PC-9 (cell line): ENCODE measurements at regions not wholly inside any gene's neighbourhood (a gene's known extent, or its start where the extent isn't known, plus 50 kb on each side); places are given as distances from the start of the nearest gene placed in this dataset.

Source experiments
- BruUV-seq: library from RNA; stranded (reverse); fragments of 400-500 nt; replicated peaks from 2 replicates; lab custom pipeline; 2021; lab: Mats Ljungman, UMichigan
- CTCF ChIA-PET: fragments of 300-600 bp; sonication (Branson Sonifier 250); formaldehyde crosslinking; loops from one replicate; lab custom pipeline; 2022; ENCODE audit warnings: antibody characterized with exemption; lab: Charles Lee
- POLR2A ChIA-PET: fragments of 300-600 bp; sonication (Branson Sonifier 250); formaldehyde crosslinking; loops from one replicate; lab custom pipeline; 2022; ENCODE audit warnings: antibody characterized with exemption; ENCODE audit not compliant: unreplicated experiment; lab: Charles Lee
- DNase-seq, 2 experiments: peaks; one replicate each; pipeline versions ENCODE4 v3.0.0 to v3.0.0-alpha.2; 2015 to 2022; ENCODE audit warnings: mixed read lengths in 1 of 2
- H2AFZ ChIP-seq: fragments of 200-600 bp; sonication (generic); 2 replicates; pipeline ENCODE4 v1.8.1; 2017; ENCODE audit warnings: antibody characterized with exemption
- H3F3A ChIP-seq: fragments of 200-600 bp; sonication (generic); 2 replicates; pipeline ENCODE4 v1.8.1; 2017; ENCODE audit warnings: antibody characterized with exemption, mild to moderate bottlenecking, low read depth; ENCODE audit not compliant: insufficient read depth
- H3K27ac ChIP-seq: fragments of 200-600 bp; sonication (generic); 2 replicates; pipeline ENCODE4 v1.6.1; 2016; ENCODE audit warnings: mixed run types
- H3K27me3 ChIP-seq: fragments of 200-600 bp; sonication (generic); 2 replicates; pipeline ENCODE4 v1.6.1; 2016; ENCODE audit warnings: low read depth, mixed run types; ENCODE audit not compliant: insufficient read depth
- H3K36me3 ChIP-seq: fragments of 200-600 bp; sonication (generic); 2 replicates; pipeline ENCODE4 v1.6.1; 2016; ENCODE audit warnings: low read depth, mixed run types
- H3K4me1 ChIP-seq: fragments of 200-600 bp; sonication (generic); replicated peaks from 2 replicates; pipeline ENCODE4 v1.6.1; 2016; ENCODE audit warnings: mixed run types; ENCODE audit not compliant: insufficient read depth
- H3K4me2 ChIP-seq: fragments of 200-600 bp; sonication (generic); 2 replicates; pipeline ENCODE4 v1.6.1; 2017; ENCODE audit warnings: mixed run types
- H3K4me3 ChIP-seq: fragments of 200-600 bp; sonication (generic); 2 replicates; pipeline ENCODE4 v1.6.1; 2016; ENCODE audit warnings: mixed run types
- H3K79me2 ChIP-seq: fragments of 200-600 bp; sonication (generic); 2 replicates; pipeline ENCODE4 v1.6.1; 2017; ENCODE audit warnings: low read depth, mixed run types
- H3K9me2 ChIP-seq: fragments of 200-600 bp; sonication (generic); 2 replicates; pipeline ENCODE4 v1.8.1; 2017; ENCODE audit warnings: mild to moderate bottlenecking; ENCODE audit not compliant: insufficient read depth
- H3K9me3 ChIP-seq: fragments of 200-600 bp; sonication (generic); 2 replicates; pipeline ENCODE4 v1.8.1; 2016; ENCODE audit warnings: low read depth; ENCODE audit not compliant: insufficient read depth
- H4K20me1 ChIP-seq: fragments of 200-600 bp; sonication (generic); 2 replicates; pipeline ENCODE4 v1.8.1; 2017; ENCODE audit not compliant: insufficient read depth
- CTCF ChIP-seq: fragments of 200-600 bp; sonication (generic); conservative IDR thresholded peaks from 2 replicates; pipeline ENCODE4 v1.6.1; 2017; ENCODE audit warnings: mixed run types, antibody characterized with exemption, mild to moderate bottlenecking, moderate library complexity
- EZH2 ChIP-seq: fragments of 200-600 bp; sonication (generic); IDR thresholded peaks from 2 replicates; pipeline ENCODE4 v1.8.0; 2017; ENCODE audit warnings: antibody characterized with exemption, low read depth
- intact Hi-C: fragments of 100-400 bp; cut with micrococcal nuclease; formaldehyde crosslinking; loops from one replicate; pipeline ENCODE4 v1.10.0; 2022; ENCODE audit not compliant: unreplicated experiment

DNA sequence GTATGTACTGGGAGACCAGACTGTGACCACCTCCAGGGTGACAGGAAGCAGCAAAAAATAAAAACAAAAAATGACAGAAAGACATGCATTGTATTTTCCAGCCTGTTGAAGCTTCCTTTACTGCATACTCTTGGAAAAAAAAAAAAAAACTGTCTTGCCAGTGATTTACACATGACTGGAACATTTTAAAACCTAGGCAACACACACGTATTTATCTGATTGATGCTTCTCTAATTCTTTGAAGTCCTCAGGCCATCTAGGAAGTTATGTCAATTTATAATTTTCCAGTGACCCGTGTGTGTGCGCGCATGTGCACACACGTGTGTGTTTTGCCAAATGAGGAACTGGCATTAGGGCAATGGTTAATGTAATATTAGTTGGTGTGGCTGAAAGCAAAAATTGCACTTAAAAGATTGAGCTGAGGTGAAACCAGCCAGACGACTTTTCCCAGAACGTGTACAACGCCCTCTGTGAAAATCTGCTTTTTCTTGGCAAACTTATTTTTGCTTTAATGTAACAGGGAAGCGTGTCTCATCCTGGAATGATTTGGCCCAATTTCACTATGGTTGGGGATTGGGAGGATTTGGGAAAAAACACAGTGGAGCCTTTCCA, 315.2 kb downstream of the TFAP2A start:
- H3F3A ChIP-seq = no peaks in the 10 kb centered on the region
- H3K4me3 ChIP-seq = peak overlapping the region; percentile 24; the same call in 1 of the 2 replicates
- H3K36me3 ChIP-seq = no peaks in the 10 kb centered on the region
- H3K79me2 ChIP-seq = no peaks in the 10 kb centered on the region
- H3K9me3 ChIP-seq = no peaks in the 10 kb centered on the region
- peak overlapping the region; percentile 66 for H3K4me2 ChIP-seq
- no peaks in the 10 kb centered on the region for H3K27me3 ChIP-seq
- ChIA-PET POLR2A (interaction anchor here (0.7 kb wide), 1 partner anchor 17 kb away, joined by 3 read pairs; no protein-coding TSS in a partner anchor), CTCF (interaction anchor here (0.6 to 0.8 kb wide), 3 partner anchors 152 to 1247 kb away, joined by 4 to 6 read pairs (median 4); no protein-coding TSS in a partner anchor)
- H3K9me2 ChIP-seq = no peaks in the 10 kb centered on the region
- no peaks in the 10 kb centered on the region; the same call in 1 of the 2 replicates for H3K4me1 ChIP-seq
- intact Hi-C loops = loop anchor here (5.0 kb wide), 2 partner anchors 63 to 303 kb away; no protein-coding TSS in a partner anchor
- H3K27ac ChIP-seq = no peak overlapping the region
- 0 out of 2 replicates have a peak overlapping the region, but pooled peaks have one; percentile 74 for H2AFZ ChIP-seq
- H4K20me1 ChIP-seq = no peaks in the 10 kb centered on the region
- no peak for DNase-seq
- no TSS peak for BruUV-seq
- no peak for TF ChIP-seq CTCF
- no peak for TF ChIP-seq EZH2

DNA sequence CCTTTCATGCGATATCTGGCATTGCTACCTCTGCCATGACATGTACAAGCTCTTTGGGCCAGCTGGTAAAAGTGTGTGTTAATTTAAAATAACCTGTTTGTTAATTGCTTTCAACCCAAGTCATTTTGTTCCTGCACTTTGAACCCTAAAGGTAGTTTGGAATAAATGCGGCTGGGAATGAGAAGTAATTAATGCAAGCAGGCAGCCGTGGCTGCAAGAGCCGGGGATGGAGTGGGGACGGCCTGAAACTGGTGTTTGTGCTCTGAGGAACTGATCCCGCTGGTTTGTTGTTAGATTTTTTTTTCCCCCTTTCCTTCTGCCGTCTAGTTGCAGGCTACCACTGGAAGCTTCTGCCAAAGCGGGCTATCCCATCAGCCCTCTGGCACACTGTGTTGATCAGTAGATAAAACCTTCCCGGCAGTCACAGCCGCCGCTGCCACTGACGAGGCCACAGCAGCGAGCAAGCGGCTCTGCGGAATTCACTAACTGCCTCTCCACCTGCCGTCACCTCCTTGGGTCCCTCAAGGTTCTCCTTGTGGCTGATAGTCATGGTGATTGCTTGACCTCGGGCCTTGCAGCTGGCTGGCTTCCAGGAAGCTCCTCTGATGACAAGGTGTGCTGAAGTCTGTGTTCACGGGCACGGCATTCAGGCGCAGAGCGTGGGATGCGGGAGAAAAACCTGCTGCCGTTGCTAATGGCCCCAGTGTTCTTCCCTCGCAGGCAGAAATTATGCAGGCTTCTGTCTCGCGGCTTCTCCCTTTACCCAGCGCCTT, 315.9 kb downstream of the TFAP2A start:
- peak overlapping the region; percentile 66 for H3K4me2 ChIP-seq
- CTCF ChIA-PET = interaction anchor here (0.6 kb wide), 2 partner anchors 848 to 1246 kb away, joined by 4 to 6 read pairs; no protein-coding TSS in a partner anchor
- no peaks in the 10 kb centered on the region for H3K79me2 ChIP-seq
- H3K9me2 ChIP-seq = no peaks in the 10 kb centered on the region
- TF ChIP-seq CTCF (no peak), EZH2 (no peak)
- peak overlapping the region; percentile 74 for H2AFZ ChIP-seq
- H3K4me1 ChIP-seq = no peaks in the 10 kb centered on the region; the same call in 1 of the 2 replicates
- H3K4me3 ChIP-seq = peak overlapping the region; percentile 24; the same call in 1 of the 2 replicates
- H4K20me1 ChIP-seq = no peaks in the 10 kb centered on the region
- H3K27me3 ChIP-seq = no peaks in the 10 kb centered on the region
- peak in 1 of 2 experiments; percentile 47 for DNase-seq
- H3K9me3 ChIP-seq = no peaks in the 10 kb centered on the region
- no TSS peak for BruUV-seq
- no peaks in the 10 kb centered on the region for H3K36me3 ChIP-seq
- no peaks in the 10 kb centered on the region for H3F3A ChIP-seq
- POLR2A ChIA-PET = no interaction called here
- no peak overlapping the region for H3K27ac ChIP-seq
- intact Hi-C loops = loop anchor here (5.0 kb wide), 2 partner anchors 63 to 303 kb away; no protein-coding TSS in a partner anchor

- Histone ChIP-seq H2AFZ (no peak overlapping the region), H3K27me3 (no peaks in the 10 kb centered on the region), H3K4me2 (no peak overlapping the region), H3K9me3 (no peaks in the 10 kb centered on the region), H3K36me3 (no peaks in the 10 kb centered on the region), H4K20me1 (no peaks in the 10 kb centered on the region), H3K4me1 (0 out of 2 replicates have a peak, but pooled peaks cover 5% of the 10 kb centered on the region), H3K4me3 (no peak overlapping the region), H3F3A (no peaks in the 10 kb centered on the region; the same call in 1 of the 2 replicates), H3K9me2 (no peaks in the 10 kb centered on the region), H3K79me2 (no peaks in the 10 kb centered on the region), H3K27ac (no peak overlapping the region)
- ChIA-PET POLR2A (no interaction called here), CTCF (no interaction called here)
- no peak for TF ChIP-seq EZH2
- TF ChIP-seq CTCF = no peak
- no peak for DNase-seq
- no TSS peak for BruUV-seq
- intact Hi-C loops = no loop called here
Measured at GRCh38 chr6:10093282-10093681, 321.6 kb downstream of the TFAP2A start.
